HepG2 (cell line): ENCODE measurements at regions not wholly inside any gene's neighbourhood (a gene's known extent, or its start where the extent isn't known, plus 50 kb on each side); places are given as distances from the start of the nearest gene placed in this dataset.

ENCODE experiments used
- ATAC-seq: fragments of 200-7000 bp; cut with Tn5 transposase; 3 replicates; pipeline ENCODE4 v1.9.1; 2020; ENCODE audit warnings: mild to moderate bottlenecking, moderate library complexity
- BruUV-seq: library from RNA; stranded (reverse); fragments of 400-500 nt; replicated peaks from 2 replicates; lab custom pipeline; 2021; lab: Mats Ljungman, UMichigan
- CTCF ChIA-PET: fragments of 300-600 bp; formaldehyde crosslinking; extraction: SDS; loops from one replicate; lab custom pipeline; 2021; ENCODE audit warnings: low total read pairs, inconsistent platforms, low intra/inter-chr PET ratio; lab: Yijun Ruan, JAX
- POLR2A ChIA-PET: fragments of 350-600 bp; sonication (Branson Sonifier 250); formaldehyde crosslinking; loops from one replicate; lab custom pipeline; 2020; ENCODE audit warnings: antibody characterized with exemption, inconsistent platforms; lab: Yijun Ruan, JAX
- DNase-seq: peaks from one replicate; pipeline ENCODE4 v3.0.0-alpha.2; 2015; ENCODE audit warnings: low spot score
- FAIRE-seq: peaks from 3 replicates; lab custom pipeline; 2011; peaks lifted over from hg19 to GRCh38; lab: Jason Lieb, UNC
- H2AFZ ChIP-seq: one replicate; pipeline ENCODE4 v1.6.1; 2011; ENCODE audit warnings: low read length, inconsistent platforms
- H3K27ac ChIP-seq: fragments of 300-600 bp; 3 replicates; pipeline ENCODE4 v1.8.0; 2011; ENCODE audit warnings: mixed run types, mild to moderate bottlenecking, mixed read lengths, low read length, inconsistent platforms; ENCODE audit not compliant: insufficient read depth; ENCODE audit errors: extremely low read length
- H3K27me3 ChIP-seq, 2 experiments: fragments of 200-600 bp in 1 of 2; 2 replicates in 1 of 2; 3 replicates in 1 of 2; pipeline versions ENCODE4 v1.6.0 to v1.8.0; 2011; ENCODE audit warnings: low read length in 2 of 2, mild to moderate bottlenecking in 2 of 2, moderate library complexity in 2 of 2, inconsistent platforms in 1 of 2; ENCODE audit not compliant: insufficient read depth in 2 of 2, control insufficient read depth in 1 of 2
- H3K36me3 ChIP-seq, 2 experiments: fragments of 200-600 bp in 1 of 2; replicated peaks in 1 of 2; 2 replicates in 1 of 2; 3 replicates in 1 of 2; pipeline versions ENCODE4 v1.5.1 to v1.8.0; 2011; ENCODE audit warnings: low read length in 2 of 2, inconsistent platforms in 1 of 2; ENCODE audit not compliant: insufficient read depth in 2 of 2, control insufficient read depth in 1 of 2
- H3K4me1 ChIP-seq: 2 replicates; pipeline ENCODE4 v1.5.1; 2012; ENCODE audit warnings: low read length, inconsistent platforms; ENCODE audit not compliant: insufficient read depth
- H3K4me2 ChIP-seq: 2 replicates; pipeline ENCODE4 v1.6.0; 2011; ENCODE audit warnings: low read depth, low read length, inconsistent platforms
- H3K4me3 ChIP-seq, 3 experiments: fragments of 200-600 bp in 1 of 3; sonication (generic), shearing (Covaris generic) in 1 of 3; replicated peaks in 1 of 3; 2 replicates each; pipeline ENCODE4 v1.5.1; 2011 to 2016; ENCODE audit warnings: low read length in 3 of 3, inconsistent platforms in 2 of 3, low read depth in 2 of 3, mild to moderate bottlenecking in 2 of 3, control low read depth in 1 of 3, mixed read lengths in 1 of 3; ENCODE audit not compliant: insufficient read depth in 1 of 3
- H3K79me2 ChIP-seq: one replicate; pipeline ENCODE4 v1.6.1; 2011; ENCODE audit warnings: low read length, inconsistent platforms; ENCODE audit not compliant: insufficient read depth
- H3K9ac ChIP-seq: 2 replicates; pipeline ENCODE4 v1.6.0; 2011; ENCODE audit warnings: mild to moderate bottlenecking, low read depth, low read length, inconsistent platforms; ENCODE audit not compliant: insufficient read depth
- H3K9me3 ChIP-seq: 2 replicates; pipeline ENCODE4 v1.5.1; 2012; ENCODE audit warnings: mild to moderate bottlenecking, low read length
- H4K20me1 ChIP-seq: 2 replicates; pipeline ENCODE4 v1.6.0; 2011; ENCODE audit warnings: inconsistent platforms, mild to moderate bottlenecking, low read length, moderate library complexity; ENCODE audit not compliant: insufficient read depth
- ATF7 ChIP-seq, 2 experiments: fragments of 450-650 bp in 1 of 2; sonication (generic) in 1 of 2; formaldehyde crosslinking in 1 of 2; IDR thresholded peaks; 2 replicates each; pipeline versions ENCODE4 v1.4.0 to v1.6.1; 2016 to 2020; ENCODE audit warnings: antibody characterized with exemption in 1 of 2, mild to moderate bottlenecking in 1 of 2, missing genetic modification reagents in 1 of 2
- IRF2 ChIP-seq: IDR thresholded peaks from 2 replicates; pipeline ENCODE4 v1.6.1; 2018; ENCODE audit warnings: missing genetic modification reagents, missing compliant biosample characterization
- JARID2 ChIP-seq: sonication (generic); formaldehyde crosslinking; IDR thresholded peaks from 2 replicates; pipeline ENCODE4 v1.8.1; 2023; ENCODE audit warnings: missing genetic modification reagents, inconsistent platforms; ENCODE audit not compliant: insufficient replicate concordance
- KDM4B ChIP-seq: sonication (generic); formaldehyde crosslinking; IDR thresholded peaks from 2 replicates; pipeline ENCODE4 v1.4.0; 2020; ENCODE audit warnings: missing genetic modification reagents
- NFKB2 ChIP-seq: sonication (generic); formaldehyde crosslinking; IDR thresholded peaks from 2 replicates; pipeline ENCODE4 v1.4.0; 2020; ENCODE audit warnings: missing genetic modification reagents, borderline replicate concordance
- POGZ ChIP-seq: sonication (generic); formaldehyde crosslinking; IDR thresholded peaks from 2 replicates; pipeline ENCODE4 v1.4.0; 2020; ENCODE audit warnings: mild to moderate bottlenecking, missing genetic modification reagents
- SMAD9 ChIP-seq: sonication (generic); formaldehyde crosslinking; IDR thresholded peaks from 2 replicates; pipeline ENCODE4 v1.5.1; 2020; ENCODE audit warnings: mild to moderate bottlenecking, missing genetic modification reagents
- SP5 ChIP-seq: IDR thresholded peaks from 2 replicates; pipeline ENCODE4 v1.6.1; 2016; ENCODE audit warnings: low read depth, borderline replicate concordance
- SRF ChIP-seq: IDR thresholded peaks from 2 replicates; pipeline ENCODE4 v1.6.1; 2011; ENCODE audit warnings: mild to moderate bottlenecking, low read depth, low read length, moderate library complexity
- ZBTB7B ChIP-seq: sonication (generic); formaldehyde crosslinking; IDR thresholded peaks from 2 replicates; pipeline ENCODE4 v1.4.0; 2020; ENCODE audit warnings: missing genetic modification reagents
- ZNF160 ChIP-seq: sonication (generic); formaldehyde crosslinking; IDR thresholded peaks from 2 replicates; pipeline ENCODE4 v1.8.0; 2022; ENCODE audit warnings: mild to moderate bottlenecking, inconsistent platforms, missing genetic modification reagents
- ZNF605 ChIP-seq: sonication (generic); formaldehyde crosslinking; IDR thresholded peaks from 2 replicates; pipeline ENCODE4 v1.8.0; 2022; ENCODE audit warnings: mild to moderate bottlenecking, missing genetic modification reagents
- ZSCAN21 ChIP-seq: sonication (generic); formaldehyde crosslinking; IDR thresholded peaks from 2 replicates; pipeline ENCODE4 v1.8.0; 2022; ENCODE audit warnings: mild to moderate bottlenecking, missing genetic modification reagents, moderate library complexity, borderline replicate concordance
- WGBS: methylation state at CpG from one replicate; pipeline ENCODE4 v1.1.6; 2017; ENCODE audit warnings: low lambda C conversion rate; 5-methylcytosine and 5-hydroxymethylcytosine counted together
- in situ Hi-C: cut with HindIII; loops from 2 replicates; pipeline ENCODE4 v1.10.0; 2017; ENCODE audit warnings: low pct_unique_long_range_greater_than_20kb; ENCODE audit not compliant: extremely low pct_ligation_motif_present
- intact Hi-C: fragments of 100-400 bp; cut with micrococcal nuclease; formaldehyde crosslinking; loops from one replicate; pipeline ENCODE4 v1.10.0; 2022; ENCODE audit not compliant: unreplicated experiment
- TF ChIP-seq, protein P1 (sequence below): sonication (generic); formaldehyde crosslinking; IDR thresholded peaks from 2 replicates; pipeline ENCODE4 v1.8.1; 2023; ENCODE audit warnings: mild to moderate bottlenecking, missing genetic modification reagents
- TF ChIP-seq, protein P2 (sequence below): sonication (generic); formaldehyde crosslinking; IDR thresholded peaks from 2 replicates; pipeline ENCODE4 v1.4.0; 2020; ENCODE audit warnings: missing genetic modification reagents, mild to moderate bottlenecking, borderline replicate concordance
- TF ChIP-seq, protein P3 (sequence below): sonication (generic); formaldehyde crosslinking; IDR thresholded peaks from 2 replicates; pipeline ENCODE4 v1.4.0; 2020; ENCODE audit warnings: low read depth, mild to moderate bottlenecking, missing genetic modification reagents

DNA sequence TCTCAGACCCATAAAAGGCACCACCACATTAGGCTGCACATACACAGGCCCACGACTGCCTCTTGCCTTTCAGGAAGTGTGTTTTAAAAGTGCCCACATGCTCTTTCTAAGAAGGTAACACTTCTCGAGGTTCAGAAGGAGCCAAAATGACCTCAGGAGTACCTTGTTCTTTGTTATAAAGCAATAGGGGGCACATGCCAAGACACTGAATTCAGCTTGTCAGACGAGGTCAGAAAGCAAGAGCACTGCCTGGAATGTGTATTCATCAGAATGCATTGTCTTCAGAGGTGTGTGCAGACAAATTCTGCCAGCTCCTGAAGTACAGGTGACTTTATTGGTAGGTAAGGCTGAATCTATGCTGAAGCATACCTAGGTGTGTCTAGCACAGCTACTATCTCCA, 114.5 kb upstream of the IRX1 start:
- FAIRE-seq (no peak), DNase-seq (no peak), ATAC-seq (no peak)
- Histone ChIP-seq H3K36me3 (no peaks in the 10 kb centered on the region), H3K4me2 (no peak overlapping the region), H3K4me1 (no peaks in the 10 kb centered on the region), H3K27me3 (no peaks in the 10 kb centered on the region), H2AFZ (no peak overlapping the region), H3K9me3 (no peaks in the 10 kb centered on the region), H3K79me2 (no peaks in the 10 kb centered on the region), H4K20me1 (no peaks in the 10 kb centered on the region), H3K9ac (no peak overlapping the region), H3K4me3 (no peak overlapping the region), H3K27ac (no peak overlapping the region)
- TF ChIP-seq SP5 (CRISPR knock-in tag) (no peak), KDM4B (CRISPR knock-in tag) (no peak), POGZ (CRISPR knock-in tag) (no peak), ZNF605 (CRISPR knock-in tag) (no peak), ATF7 (IDR thresholded peaks at IDR 0.05) (no peak), ATF7 (CRISPR knock-in tag; IDR thresholded peaks at IDR 0.05) (no peak), ZBTB7B (CRISPR knock-in tag) (no peak)
- TF ChIP-seq, protein P1, sequence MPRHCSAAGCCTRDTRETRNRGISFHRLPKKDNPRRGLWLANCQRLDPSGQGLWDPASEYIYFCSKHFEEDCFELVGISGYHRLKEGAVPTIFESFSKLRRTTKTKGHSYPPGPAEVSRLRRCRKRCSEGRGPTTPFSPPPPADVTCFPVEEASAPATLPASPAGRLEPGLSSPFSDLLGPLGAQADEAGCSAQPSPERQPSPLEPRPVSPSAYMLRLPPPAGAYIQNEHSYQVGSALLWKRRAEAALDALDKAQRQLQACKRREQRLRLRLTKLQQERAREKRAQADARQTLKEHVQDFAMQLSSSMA (CRISPR knock-in tag) = no peak
- ChIA-PET CTCF (no interaction called here), POLR2A (no interaction called here)
- in situ Hi-C loops (no loop called here), intact Hi-C loops (no loop called here)
- no TSS peak for BruUV-seq
- WGBS = 4% methylated on average over 3 of the region's 3 CpGs

DNA sequence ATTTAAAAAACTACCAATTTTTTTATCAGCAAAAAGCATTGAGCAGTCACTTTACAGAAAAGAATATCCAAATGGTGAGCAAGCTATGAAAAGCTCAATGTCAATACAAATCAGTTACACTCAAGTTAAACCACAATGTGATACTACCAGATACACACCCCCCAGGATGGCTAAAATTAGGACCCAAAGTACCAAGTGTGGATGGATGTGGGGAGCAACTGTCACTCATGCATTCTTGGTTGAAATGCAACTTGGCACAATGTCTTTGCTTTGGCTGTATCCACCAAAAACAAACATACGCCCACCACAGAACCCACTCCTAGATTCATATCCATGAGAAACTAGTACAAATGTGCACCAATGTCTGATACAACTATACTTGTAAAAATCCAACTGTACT, 120.0 kb upstream of the IRX1 start:
- TF ChIP-seq JARID2 (no peak), IRF2 (CRISPR knock-in tag) (no peak), ZSCAN21 (CRISPR knock-in tag) (no peak), ZNF160 (no peak), SRF (no peak), SMAD9 (CRISPR knock-in tag) (no peak), NFKB2 (CRISPR knock-in tag) (no peak)
- TF ChIP-seq, protein P2, sequence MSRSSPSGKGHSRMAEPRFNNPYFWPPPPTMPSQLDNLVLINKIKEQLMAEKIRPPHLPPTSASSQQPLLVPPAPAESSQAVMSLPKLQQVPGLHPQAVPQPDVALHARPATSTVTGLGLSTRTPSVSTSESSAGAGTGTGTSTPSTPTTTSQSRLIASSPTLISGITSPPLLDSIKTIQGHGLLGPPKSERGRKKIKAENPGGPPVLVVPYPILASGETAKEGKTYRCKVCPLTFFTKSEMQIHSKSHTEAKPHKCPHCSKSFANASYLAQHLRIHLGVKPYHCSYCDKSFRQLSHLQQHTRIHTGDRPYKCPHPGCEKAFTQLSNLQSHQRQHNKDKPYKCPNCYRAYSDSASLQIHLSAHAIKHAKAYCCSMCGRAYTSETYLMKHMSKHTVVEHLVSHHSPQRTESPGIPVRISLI (CRISPR knock-in tag) = no peak
- TF ChIP-seq, protein P3, sequence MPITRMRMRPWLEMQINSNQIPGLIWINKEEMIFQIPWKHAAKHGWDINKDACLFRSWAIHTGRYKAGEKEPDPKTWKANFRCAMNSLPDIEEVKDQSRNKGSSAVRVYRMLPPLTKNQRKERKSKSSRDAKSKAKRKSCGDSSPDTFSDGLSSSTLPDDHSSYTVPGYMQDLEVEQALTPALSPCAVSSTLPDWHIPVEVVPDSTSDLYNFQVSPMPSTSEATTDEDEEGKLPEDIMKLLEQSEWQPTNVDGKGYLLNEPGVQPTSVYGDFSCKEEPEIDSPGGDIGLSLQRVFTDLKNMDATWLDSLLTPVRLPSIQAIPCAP = no peak
- DNase-seq (no peak), FAIRE-seq (no peak), ATAC-seq (no peak)
- no TSS peak for BruUV-seq
- POLR2A ChIA-PET = no interaction called here
- Histone ChIP-seq H3K4me3 (no peak overlapping the region), H4K20me1 (no peaks in the 10 kb centered on the region), H3K79me2 (no peaks in the 10 kb centered on the region), H3K27me3 (no peaks in the 10 kb centered on the region), H3K9me3 (no peaks in the 10 kb centered on the region), H3K4me2 (no peak overlapping the region), H3K36me3 (no peaks in the 10 kb centered on the region), H3K9ac (no peak overlapping the region), H2AFZ (no peak overlapping the region), H3K4me1 (no peaks in the 10 kb centered on the region), H3K27ac (no peak overlapping the region)
- intact Hi-C loops = no loop called here
- in situ Hi-C loops = no loop called here
- CTCF ChIA-PET = no interaction called here
- WGBS = 0% methylated on average over 1 of the region's 1 CpG
